Activated CD8-positive, alpha-beta T cell treated with anti-CD3 and anti-CD28 coated beads for 36 hours (primary cell): ENCODE measurements at regions not wholly inside any gene's neighbourhood (a gene's known extent, or its start where the extent isn't known, plus 50 kb on each side); places are given as distances from the start of the nearest gene placed in this dataset.
"Not testable (repeated sequence)": the region's sequence is repeated elsewhere in the genome, so short reads cannot be mapped to it uniquely, and the experiment has no call there.

Source experiments
- ATAC-seq: fragments of 200-7000 bp; cut with Tn5 transposase; one replicate; pipeline ENCODE4 v1.10.0; 2021; ENCODE audit warnings: mild to moderate bottlenecking, moderate library complexity
- CTCF ChIA-PET: fragments of 350-600 bp; sonication (Branson Sonifier 250); formaldehyde crosslinking; loops from one replicate; lab custom pipeline; 2021; ENCODE audit warnings: antibody characterized with exemption; lab: Charles Lee
- POLR2A ChIA-PET: fragments of 350-600 bp; sonication (Branson Sonifier 250); formaldehyde crosslinking; loops from one replicate; lab custom pipeline; 2021; ENCODE audit warnings: antibody characterized with exemption; lab: Charles Lee
- DNase-seq: peaks from one replicate; pipeline ENCODE4 v3.0.0-alpha.2; 2020
- H3K27ac Mint-ChIP-seq: one replicate; pipeline ENCODE4 v1.8.0; 2021; ENCODE audit warnings: mild to moderate bottlenecking, mixed read lengths
- H3K27me3 Mint-ChIP-seq: one replicate; pipeline ENCODE4 v1.8.0; 2021; ENCODE audit warnings: mixed read lengths
- H3K36me3 Mint-ChIP-seq: one replicate; pipeline ENCODE4 v1.8.0; 2021; ENCODE audit warnings: low read depth, mixed read lengths
- H3K4me1 Mint-ChIP-seq: one replicate; pipeline ENCODE4 v1.8.0; 2021; ENCODE audit warnings: low read depth, mixed read lengths
- H3K4me3 Mint-ChIP-seq: one replicate; pipeline ENCODE4 v1.8.0; 2021; ENCODE audit warnings: mild to moderate bottlenecking, moderate library complexity, mixed read lengths
- H3K9me3 Mint-ChIP-seq: one replicate; pipeline ENCODE4 v1.8.0; 2021; ENCODE audit warnings: mixed read lengths
- CTCF ChIP-seq: fragments of 200-600 bp; IDR thresholded peaks from one replicate; pipeline ENCODE4 v1.8.0; 2022; ENCODE audit warnings: antibody characterized with exemption, mild to moderate bottlenecking
- intact Hi-C: fragments of 100-400 bp; cut with micrococcal nuclease; formaldehyde crosslinking; loops from one replicate; pipeline ENCODE4 v1.10.0; 2022

DNA sequence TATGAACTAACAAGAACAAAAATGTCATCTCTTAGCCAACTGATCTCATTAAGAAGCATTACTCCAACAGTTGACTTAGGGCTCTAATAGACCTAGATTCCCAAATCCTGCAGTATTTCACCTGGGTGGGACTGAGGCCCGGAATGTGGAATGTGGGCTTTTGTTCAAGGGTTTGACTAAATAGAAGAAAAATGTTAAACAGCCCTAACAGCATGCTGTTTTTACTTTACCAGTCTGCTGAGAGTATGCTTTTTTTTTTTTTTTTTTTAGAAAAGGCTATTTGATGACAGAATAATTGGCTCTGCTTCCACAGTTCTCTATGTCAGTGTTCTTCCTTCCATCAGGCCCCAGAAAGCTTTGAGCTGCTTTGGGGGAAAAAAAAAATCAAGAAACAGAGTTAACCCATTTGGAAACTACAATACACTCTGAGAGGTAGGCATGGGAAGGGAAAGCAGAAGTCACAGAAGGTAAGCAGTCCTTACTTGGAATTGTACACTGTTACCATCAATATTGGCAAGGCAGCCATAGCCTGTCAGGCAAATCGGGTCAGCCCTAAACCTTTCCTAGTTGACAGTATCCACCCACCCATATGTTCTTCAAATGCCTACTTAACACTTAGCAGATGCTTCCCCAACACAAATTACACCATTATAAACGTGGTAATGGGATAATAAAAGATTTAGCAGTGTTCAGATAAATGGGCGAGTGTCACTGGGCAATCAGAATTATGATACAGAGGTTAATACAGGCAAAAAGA lies 224.2 kb downstream of the CNTN3 start:
- ChIA-PET CTCF (no interaction called here), POLR2A (no interaction called here)
- H3K9me3 Mint-ChIP-seq: peaks cover 8% of the 10 kb centered on the region
- ATAC-seq (no peak), DNase-seq (no peak)
- TF ChIP-seq CTCF: no peak
- no peaks in the 10 kb centered on the region for H3K4me1 Mint-ChIP-seq
- no peaks in the 10 kb centered on the region for H3K27me3 Mint-ChIP-seq
- no peaks in the 10 kb centered on the region for H3K36me3 Mint-ChIP-seq
- intact Hi-C loops: no loop called here
- no peak overlapping the region for H3K4me3 Mint-ChIP-seq
- H3K27ac Mint-ChIP-seq: no peak overlapping the region

DNA sequence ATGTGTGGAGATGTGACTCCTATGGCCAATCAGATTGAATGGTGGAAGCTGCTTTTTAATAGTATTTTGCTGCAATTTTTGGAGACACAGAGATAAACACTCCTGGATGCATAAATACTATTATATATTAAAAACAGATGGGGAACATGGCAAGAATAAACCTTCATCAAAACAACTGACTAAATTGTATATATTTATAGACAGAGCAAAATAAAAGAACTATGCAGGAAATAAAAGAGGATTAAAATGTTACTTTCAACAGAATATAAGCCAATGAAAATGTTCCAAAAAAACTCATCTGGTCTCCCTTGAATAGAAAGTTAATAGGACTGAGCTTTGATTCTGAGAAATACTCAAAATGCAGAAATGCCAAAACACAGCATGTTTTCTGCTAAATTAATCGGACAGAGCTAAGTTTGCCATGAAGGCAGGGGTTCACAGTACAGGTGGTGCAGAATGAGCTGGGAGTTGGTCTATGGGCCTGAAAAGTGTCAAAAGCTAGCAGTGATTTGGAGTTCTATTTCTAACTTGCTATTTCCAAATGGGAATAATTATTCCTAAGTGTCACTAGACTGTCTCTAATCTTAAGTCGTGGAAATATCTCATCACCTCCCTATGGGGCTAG lies 227.2 kb downstream of the CNTN3 start:
- Mint-ChIP-seq H3K27ac (no peak overlapping the region), H3K9me3 (peaks cover 6% of the 10 kb centered on the region), H3K4me3 (no peak overlapping the region), H3K4me1 (no peaks in the 10 kb centered on the region), H3K27me3 (no peaks in the 10 kb centered on the region), H3K36me3 (no peaks in the 10 kb centered on the region)
- DNase-seq (no peak), ATAC-seq (no peak)
- ChIA-PET POLR2A (no interaction called here), CTCF (no interaction called here)
- intact Hi-C loops: no loop called here
- TF ChIP-seq CTCF: no peak

- TF ChIP-seq CTCF: no peak
- POLR2A ChIA-PET: no interaction called here
- Mint-ChIP-seq H3K27ac (no peak overlapping the region), H3K4me3 (no peak overlapping the region), H3K4me1 (no peaks in the 10 kb centered on the region), H3K36me3 (no peaks in the 10 kb centered on the region), H3K9me3 (peaks cover 8% of the 10 kb centered on the region), H3K27me3 (no peaks in the 10 kb centered on the region)
- no peak for ATAC-seq
- DNase-seq: no peak
- CTCF ChIA-PET: no interaction called here
- intact Hi-C loops: no loop called here
These were observed 230.3 kb downstream of the CNTN3 start for GRCh38 chr3:74384159-74384558.

DNA sequence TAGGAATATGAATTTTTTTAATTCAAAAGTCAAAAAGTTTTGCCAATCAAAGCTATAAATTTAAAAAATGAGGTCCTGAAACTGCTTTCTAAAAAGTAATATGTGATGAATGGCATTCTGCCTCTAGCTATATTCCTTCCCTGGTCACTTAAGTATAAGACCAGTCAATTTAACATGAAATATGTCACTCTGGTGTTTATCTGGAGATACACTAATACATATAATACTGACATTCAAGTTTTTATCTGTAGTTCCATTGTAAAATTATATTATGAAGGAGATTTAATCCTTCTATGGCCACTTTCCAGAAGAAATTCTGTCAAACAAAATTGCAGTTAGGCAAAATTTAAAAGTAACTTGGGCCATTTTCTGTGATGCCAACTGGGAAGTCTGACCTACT lies 236.8 kb downstream of the CNTN3 start:
- H3K9me3 Mint-ChIP-seq: peaks cover 2% of the 10 kb centered on the region
- TF ChIP-seq CTCF: no peak
- DNase-seq: no peak
- no peaks in the 10 kb centered on the region for H3K36me3 Mint-ChIP-seq
- POLR2A ChIA-PET: no interaction called here
- no peak overlapping the region for H3K4me3 Mint-ChIP-seq
- no peaks in the 10 kb centered on the region for H3K4me1 Mint-ChIP-seq
- CTCF ChIA-PET: no interaction called here
- no peaks in the 10 kb centered on the region for H3K27me3 Mint-ChIP-seq
- no peak for ATAC-seq
- intact Hi-C loops: no loop called here
- H3K27ac Mint-ChIP-seq: no peak overlapping the region

DNA sequence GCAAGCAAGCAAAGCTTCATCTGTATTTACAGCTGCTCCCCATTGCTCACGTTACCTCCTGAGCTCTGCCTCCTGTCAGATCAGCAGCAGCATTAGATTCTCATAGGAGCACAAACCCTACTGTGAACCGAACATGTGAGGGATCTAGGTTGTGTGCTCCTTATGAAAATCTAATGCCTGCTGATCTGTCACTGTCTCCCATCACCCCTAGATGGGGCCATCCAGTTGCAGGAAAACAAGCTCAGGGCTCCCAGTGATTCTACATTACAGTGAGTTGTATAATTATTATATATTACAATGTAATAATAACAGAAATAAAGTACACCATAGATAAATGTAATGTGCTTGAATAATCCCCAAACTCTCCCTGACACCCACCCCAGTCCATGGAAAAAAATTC lies 238.1 kb downstream of the CNTN3 start:
- CTCF ChIA-PET, H3K4me1 Mint-ChIP-seq, DNase-seq, POLR2A ChIA-PET, ATAC-seq, intact Hi-C loops, H3K9me3 Mint-ChIP-seq, H3K27ac Mint-ChIP-seq, H3K36me3 Mint-ChIP-seq, H3K27me3 Mint-ChIP-seq, H3K4me3 Mint-ChIP-seq: not testable (repeated sequence)
